Neural progenitor cell (in vitro differentiated cells): ENCODE measurements at regions not wholly inside any gene's neighbourhood (a gene's known extent, or its start where the extent isn't known, plus 50 kb on each side); places are given as distances from the start of the nearest gene placed in this dataset.

ENCODE experiments used
- CTCF ChIP-seq: fragments of 200-600 bp; sonication (generic); IDR thresholded peaks from 2 replicates; pipeline ENCODE4 v1.5.1; 2017; ENCODE audit warnings: antibody characterized with exemption, mild to moderate bottlenecking
- EZH2 ChIP-seq: fragments of 200-600 bp; sonication (generic); IDR thresholded peaks from 2 replicates; pipeline ENCODE4 v1.6.1; 2017; ENCODE audit warnings: antibody characterized with exemption, mild to moderate bottlenecking, moderate library complexity
- EZH2phosphoT487 ChIP-seq: fragments of 200-600 bp; sonication (generic); IDR thresholded peaks from 2 replicates; pipeline ENCODE4 v1.6.1; 2017; ENCODE audit warnings: antibody characterized with exemption

GRCh38 chr6:85250586-85251220 is 199.2 kb upstream of the NT5E start:
- TF ChIP-seq CTCF (no peak), EZH2 (no peak), EZH2phosphoT487 (no peak)
